ENCODE measurements at regions not wholly inside any gene's neighbourhood (a gene's known extent, or its start where the extent isn't known, plus 50 kb on each side); places are given as distances from the start of the nearest gene placed in this dataset.

GRCh38 chr6:11854408-11855165, 76.0 kb upstream of the ADTRP start:
- TF ChIP-seq POLR2A (IDR thresholded peaks at IDR 0.05) (no peak), CTCF (IDR thresholded peaks at IDR 0.05) (peak in 1 of 6 experiments; percentile 3)

Data from adrenal gland (tissue), 5 donors.